ENCODE measurements at regions not wholly inside any gene's neighbourhood (a gene's known extent, or its start where the extent isn't known, plus 50 kb on each side); places are given as distances from the start of the nearest gene placed in this dataset.
A peak's percentile ranks its signal among the peaks of the same experiment; 100 is the strongest.

- H3K9me3 Mint-ChIP-seq, result no peaks in the 10 kb centered on the region
- DNase-seq (no peak), ATAC-seq (no peak)
- no peak overlapping the region for H3K4me3 Mint-ChIP-seq
- H3K4me1 Mint-ChIP-seq, result peaks cover 17% of the 10 kb centered on the region
- no peaks in the 10 kb centered on the region for H3K27me3 Mint-ChIP-seq
- H3K27ac Mint-ChIP-seq, result no peak overlapping the region
- no peaks in the 10 kb centered on the region for H3K36me3 Mint-ChIP-seq (ENCODE audit: low read depth)
Measured at GRCh38 chrY:21174697-21175463, 336.3 kb upstream of the RBMY1B start.

GRCh38 chrY:21175505-21175904 lies 335.6 kb upstream of the RBMY1B start:
- H3K27ac Mint-ChIP-seq, result no peak overlapping the region
- peaks cover 18% of the 10 kb centered on the region for H3K4me1 Mint-ChIP-seq
- H3K27me3 Mint-ChIP-seq, result no peaks in the 10 kb centered on the region

GRCh38 chrY:21177306-21177800 lies 333.8 kb upstream of the RBMY1B start:
- Mint-ChIP-seq H3K4me1 (peaks cover 18% of the 10 kb centered on the region), H3K36me3 (ENCODE audit: low read depth) (no peaks in the 10 kb centered on the region), H3K27ac (no peak overlapping the region), H3K27me3 (no peaks in the 10 kb centered on the region), H3K4me3 (no peak overlapping the region), H3K9me3 (no peaks in the 10 kb centered on the region)
- ATAC-seq (no peak), DNase-seq (no peak)

More at GRCh38 chrY:21175505-21175904, 335.6 kb upstream of the RBMY1B start:
- H3K4me3 Mint-ChIP-seq, result no peak overlapping the region
- DNase-seq (no peak), ATAC-seq (no peak)
- no peaks in the 10 kb centered on the region for H3K9me3 Mint-ChIP-seq
- no peaks in the 10 kb centered on the region for H3K36me3 Mint-ChIP-seq (ENCODE audit: low read depth)

GRCh38 chrY:21178281-21178680 lies 332.9 kb upstream of the RBMY1B start:
- H3K9me3 Mint-ChIP-seq, result no peaks in the 10 kb centered on the region
- H3K27me3 Mint-ChIP-seq, result no peaks in the 10 kb centered on the region
- H3K27ac Mint-ChIP-seq, result no peak overlapping the region
- no peak for ATAC-seq
- no peak overlapping the region for H3K4me3 Mint-ChIP-seq
- no peaks in the 10 kb centered on the region for H3K36me3 Mint-ChIP-seq (ENCODE audit: low read depth)
- H3K4me1 Mint-ChIP-seq, result peaks cover 18% of the 10 kb centered on the region
- no peak for DNase-seq

GRCh38 chrY:21180921-21181320 lies 330.2 kb upstream of the RBMY1B start:
- no peaks in the 10 kb centered on the region for H3K27me3 Mint-ChIP-seq
- DNase-seq, result peak; percentile 4
- H3K4me1 Mint-ChIP-seq, result peaks cover 26% of the 10 kb centered on the region
- no peak overlapping the region for H3K27ac Mint-ChIP-seq
- ATAC-seq, result peak; percentile 49
- no peak overlapping the region for H3K4me3 Mint-ChIP-seq
- H3K36me3 Mint-ChIP-seq (ENCODE audit: low read depth), result no peaks in the 10 kb centered on the region
- no peaks in the 10 kb centered on the region for H3K9me3 Mint-ChIP-seq

GRCh38 chrY:21184271-21184670 lies 326.9 kb upstream of the RBMY1B start:
- Mint-ChIP-seq H3K4me1 (peaks cover 18% of the 10 kb centered on the region), H3K9me3 (no peaks in the 10 kb centered on the region), H3K27ac (no peak overlapping the region), H3K36me3 (ENCODE audit: low read depth) (no peaks in the 10 kb centered on the region), H3K4me3 (no peak overlapping the region), H3K27me3 (no peaks in the 10 kb centered on the region)
- DNase-seq (no peak), ATAC-seq (no peak)

- H3K27me3 Mint-ChIP-seq, result no peaks in the 10 kb centered on the region
- DNase-seq, result no peak
- no peaks in the 10 kb centered on the region for H3K9me3 Mint-ChIP-seq
- peaks cover 15% of the 10 kb centered on the region for H3K4me1 Mint-ChIP-seq
- no peak overlapping the region for H3K4me3 Mint-ChIP-seq
- no peaks in the 10 kb centered on the region for H3K36me3 Mint-ChIP-seq (ENCODE audit: low read depth)
- ATAC-seq, result no peak
- no peak overlapping the region for H3K27ac Mint-ChIP-seq
Measured at GRCh38 chrY:21185419-21186105, 325.6 kb upstream of the RBMY1B start.

- Mint-ChIP-seq H3K4me3 (no peak overlapping the region), H3K9me3 (peaks cover 5% of the 10 kb centered on the region), H3K27ac (no peak overlapping the region), H3K4me1 (no peaks in the 10 kb centered on the region), H3K36me3 (ENCODE audit: low read depth) (no peaks in the 10 kb centered on the region), H3K27me3 (no peaks in the 10 kb centered on the region)
- DNase-seq (no peak), ATAC-seq (no peak)
Measured at GRCh38 chrY:21192694-21193093, 318.4 kb upstream of the RBMY1B start.

- no peak overlapping the region for H3K27ac Mint-ChIP-seq
- DNase-seq, result no peak
- no peak for ATAC-seq
- no peaks in the 10 kb centered on the region for H3K36me3 Mint-ChIP-seq (ENCODE audit: low read depth)
- H3K9me3 Mint-ChIP-seq, result no peaks in the 10 kb centered on the region
- peaks cover 5% of the 10 kb centered on the region for H3K4me1 Mint-ChIP-seq
- no peaks in the 10 kb centered on the region for H3K27me3 Mint-ChIP-seq
- H3K4me3 Mint-ChIP-seq, result no peak overlapping the region
Measured at GRCh38 chrY:21200246-21200645, 310.9 kb upstream of the RBMY1B start.

GRCh38 chrY:21227849-21228248 lies 283.3 kb upstream of the RBMY1B start:
- Mint-ChIP-seq H3K36me3 (ENCODE audit: low read depth) (no peaks in the 10 kb centered on the region), H3K4me3 (no peak overlapping the region), H3K27ac (no peak overlapping the region), H3K27me3 (no peaks in the 10 kb centered on the region), H3K4me1 (peaks cover 1% of the 10 kb centered on the region), H3K9me3 (no peaks in the 10 kb centered on the region)
- no peak for ATAC-seq
- no peak for DNase-seq

GRCh38 chrY:21240221-21240620 lies 270.9 kb upstream of the RBMY1B start:
- DNase-seq (no peak), ATAC-seq (peak; percentile 90)
- peaks cover 14% of the 10 kb centered on the region for H3K36me3 Mint-ChIP-seq (ENCODE audit: low read depth)
- no peaks in the 10 kb centered on the region for H3K27me3 Mint-ChIP-seq
- H3K27ac Mint-ChIP-seq, result peak overlapping the region; percentile 92
- H3K4me1 Mint-ChIP-seq, result peaks cover 53% of the 10 kb centered on the region
- no peaks in the 10 kb centered on the region for H3K9me3 Mint-ChIP-seq
- peak overlapping the region; percentile 2 for H3K4me3 Mint-ChIP-seq

- Mint-ChIP-seq H3K4me3 (peak overlapping the region; percentile 2), H3K27ac (peak overlapping the region; percentile 92), H3K36me3 (ENCODE audit: low read depth) (peaks cover 14% of the 10 kb centered on the region), H3K4me1 (peaks cover 53% of the 10 kb centered on the region), H3K27me3 (no peaks in the 10 kb centered on the region), H3K9me3 (no peaks in the 10 kb centered on the region)
- no peak for ATAC-seq
- no peak for DNase-seq
Measured at GRCh38 chrY:21240662-21241310, 270.4 kb upstream of the RBMY1B start.

GRCh38 chrY:21242793-21243192 lies 268.3 kb upstream of the RBMY1B start:
- H3K9me3 Mint-ChIP-seq, result peaks cover 5% of the 10 kb centered on the region
- peaks cover 60% of the 10 kb centered on the region for H3K4me1 Mint-ChIP-seq
- H3K36me3 Mint-ChIP-seq (ENCODE audit: low read depth), result peaks cover 12% of the 10 kb centered on the region
- no peak overlapping the region for H3K27ac Mint-ChIP-seq
- DNase-seq, result no peak
- H3K4me3 Mint-ChIP-seq, result no peak overlapping the region
- ATAC-seq, result no peak
- H3K27me3 Mint-ChIP-seq, result no peaks in the 10 kb centered on the region

- ATAC-seq (no peak), DNase-seq (no peak)
- Mint-ChIP-seq H3K9me3 (peaks cover 5% of the 10 kb centered on the region), H3K27me3 (no peaks in the 10 kb centered on the region), H3K27ac (no peak overlapping the region), H3K4me1 (peaks cover 63% of the 10 kb centered on the region), H3K36me3 (ENCODE audit: low read depth) (no peaks in the 10 kb centered on the region), H3K4me3 (peak overlapping the region; percentile 45)
Measured at GRCh38 chrY:21246780-21247179, 264.4 kb upstream of the RBMY1B start.

- Mint-ChIP-seq H3K27me3 (no peaks in the 10 kb centered on the region), H3K4me1 (peaks cover 54% of the 10 kb centered on the region), H3K36me3 (ENCODE audit: low read depth) (no peaks in the 10 kb centered on the region), H3K27ac (peak overlapping the region; percentile 83), H3K9me3 (peaks cover 5% of the 10 kb centered on the region), H3K4me3 (peak overlapping the region; percentile 19)
- ATAC-seq (peak; percentile 48), DNase-seq (no peak)
Measured at GRCh38 chrY:21248591-21248990, 262.5 kb upstream of the RBMY1B start.

Measured in activated naive CD8-positive, alpha-beta T cell treated with anti-CD3 and anti-CD28 coated beads, Interleukin-2, amount 50 U/mL, for 24 hours (primary cell).